Small intestine (tissue), 7 donors: ENCODE measurements at regions not wholly inside any gene's neighbourhood (a gene's known extent, or its start where the extent isn't known, plus 50 kb on each side); places are given as distances from the start of the nearest gene placed in this dataset.
A peak's percentile ranks its signal among the peaks of the same experiment; 100 is the strongest.

ENCODE experiments used
- DNase-seq, 2 donors: peaks; one replicate each; pipeline versions ENCODE4 v3.0.0 to v3.0.0-alpha.2; 2013
- FAIRE-seq: peaks from 2 replicates; lab custom pipeline; 2012; peaks lifted over from hg19 to GRCh38; lab: Jason Lieb, UNC
- H3K27ac ChIP-seq, 3 donors: one replicate each; pipeline ENCODE4 v1.5.1; 2013; ENCODE audit warnings: low read length in 2 of 3, mild to moderate bottlenecking in 2 of 3, control low read depth in 1 of 3, inconsistent platforms in 1 of 3, low read depth in 1 of 3, moderate library complexity in 1 of 3
- H3K27me3 ChIP-seq, 3 donors: one replicate each; pipeline ENCODE4 v1.6.1; 2013; ENCODE audit warnings: low read length in 3 of 3, inconsistent platforms in 1 of 3; ENCODE audit not compliant: control insufficient read depth in 3 of 3, insufficient read depth in 3 of 3
- H3K36me3 ChIP-seq, 3 donors: one replicate each; pipeline ENCODE4 v1.6.1; 2013; ENCODE audit warnings: low read length in 3 of 3, inconsistent platforms in 1 of 3, low read depth in 1 of 3, mild to moderate bottlenecking in 1 of 3, moderate library complexity in 1 of 3; ENCODE audit not compliant: control insufficient read depth in 3 of 3, insufficient read depth in 2 of 3
- H3K4me1 ChIP-seq, 3 donors: one replicate each; pipeline ENCODE4 v1.6.1; 2013; ENCODE audit warnings: low read length in 2 of 3, inconsistent platforms in 1 of 3, low read depth in 1 of 3, mild to moderate bottlenecking in 1 of 3, moderate library complexity in 1 of 3; ENCODE audit not compliant: control insufficient read depth in 3 of 3, insufficient read depth in 2 of 3
- H3K4me3 ChIP-seq, 3 donors: one replicate each; pipeline ENCODE4 v1.5.1; 2013; ENCODE audit warnings: low read length in 3 of 3, control low read depth in 1 of 3, inconsistent platforms in 1 of 3, low read depth in 1 of 3, mild to moderate bottlenecking in 1 of 3, moderate library complexity in 1 of 3
- H3K9me3 ChIP-seq, 2 donors: one replicate each; pipeline ENCODE4 v1.6.1; 2013; ENCODE audit warnings: low read depth in 1 of 2, low read length in 1 of 2; ENCODE audit not compliant: control insufficient read depth in 2 of 2, insufficient read depth in 1 of 2
- WGBS, 3 donors: extraction: QIAGEN DNeasy Blood & Tissue Kit; methylation state at CpG; one replicate each; pipeline ENCODE4 v1.1.7; 2013; 5-methylcytosine and 5-hydroxymethylcytosine counted together
- donor health status: healthy with polysubstance abuse.
- donor health status: control.
- donor health status: control.
- donor health status: Bipolar disorder and iron deficiency.
- donor health status: healthy.

GRCh38 chr15:62826561-62826960, 216.0 kb upstream of the TPM1 start:
- Histone ChIP-seq H3K9me3 (no peaks in the 10 kb centered on the region), H3K36me3 (peaks cover 0 to 23% (median 0%) of the 10 kb centered on the region in 3 donors), H3K4me1 (peaks cover 0 to 35% (median 0%) of the 10 kb centered on the region in 3 donors), H3K27ac (no peak overlapping the region), H3K27me3 (no peaks in the 10 kb centered on the region), H3K4me3 (no peak overlapping the region)
- DNase-seq (no peak), FAIRE-seq (no peak)
- 86 to 100% (median 96%) methylated on average over 1 of the region's 1 CpG for WGBS, 3 donors

GRCh38 chr15:62828364-62828763, 214.2 kb upstream of the TPM1 start:
- H3K27ac ChIP-seq, result no peak overlapping the region
- H3K4me3 ChIP-seq, result no peak overlapping the region
- no peak for DNase-seq

GRCh38 chr15:62832231-62832630, 210.3 kb upstream of the TPM1 start:
- peaks cover 0 to 31% (median 9%) of the 10 kb centered on the region in 3 donors for H3K36me3 ChIP-seq
- WGBS, 3 donors, result 76 to 100% (median 96%) methylated on average over 2 of the region's 2 CpGs
- H3K4me1 ChIP-seq, result peaks cover 0 to 11% (median 0%) of the 10 kb centered on the region in 3 donors
- no peaks in the 10 kb centered on the region for H3K27me3 ChIP-seq
- H3K27ac ChIP-seq, result no peak overlapping the region
- no peak for FAIRE-seq
- no peak for DNase-seq
- no peak overlapping the region for H3K4me3 ChIP-seq
- H3K9me3 ChIP-seq, result no peaks in the 10 kb centered on the region

More at GRCh38 chr15:62828364-62828763, 214.2 kb upstream of the TPM1 start:
- 78 to 84% (median 83%) methylated on average over 1 of the region's 1 CpG for WGBS, 3 donors
- peaks cover 0 to 20% (median 0%) of the 10 kb centered on the region in 3 donors for H3K36me3 ChIP-seq
- H3K4me1 ChIP-seq, result peaks cover 0 to 20% (median 0%) of the 10 kb centered on the region in 3 donors
- FAIRE-seq, result no peak
- H3K9me3 ChIP-seq, result no peaks in the 10 kb centered on the region
- H3K27me3 ChIP-seq, result no peaks in the 10 kb centered on the region

- FAIRE-seq, result no peak
- 86 to 96% (median 91%) methylated on average over 12 of the region's 12 CpGs for WGBS, 3 donors
- peaks cover 0 to 40% (median 9%) of the 10 kb centered on the region in 3 donors for H3K36me3 ChIP-seq
- H3K4me3 ChIP-seq, result no peak overlapping the region
- H3K4me1 ChIP-seq, result peaks cover 0 to 11% (median 0%) of the 10 kb centered on the region in 3 donors
- H3K9me3 ChIP-seq, result no peaks in the 10 kb centered on the region
- no peak overlapping the region for H3K27ac ChIP-seq
- DNase-seq, result no peak
- no peaks in the 10 kb centered on the region for H3K27me3 ChIP-seq
Observed at GRCh38 chr15:62833646-62834045, 208.9 kb upstream of the TPM1 start.

GRCh38 chr15:62834686-62835329, 207.7 kb upstream of the TPM1 start:
- no peak overlapping the region for H3K4me3 ChIP-seq
- no peaks in the 10 kb centered on the region for H3K27me3 ChIP-seq
- H3K4me1 ChIP-seq, result peaks cover 0 to 11% (median 0%) of the 10 kb centered on the region in 3 donors
- DNase-seq (peak; percentile 75 to 85), FAIRE-seq (no peak)
- peak overlapping the region in 2 of 3 donors; percentile 48 to 52 for H3K27ac ChIP-seq
- H3K9me3 ChIP-seq, result no peaks in the 10 kb centered on the region
- peaks cover 0 to 47% (median 11%) of the 10 kb centered on the region in 3 donors for H3K36me3 ChIP-seq
- 64 to 88% (median 65%) methylated on average over 7 of the region's 7 CpGs for WGBS, 3 donors

- Histone ChIP-seq H3K4me1 (peaks cover 0 to 11% (median 0%) of the 10 kb centered on the region in 3 donors), H3K4me3 (no peak overlapping the region), H3K27ac (peak overlapping the region in 2 of 3 donors; percentile 36 to 52), H3K27me3 (no peaks in the 10 kb centered on the region), H3K9me3 (no peaks in the 10 kb centered on the region), H3K36me3 (peaks cover 0 to 48% (median 11%) of the 10 kb centered on the region in 3 donors)
- DNase-seq (no peak), FAIRE-seq (no peak)
- WGBS, 3 donors, result 74 to 86% (median 80%) methylated on average over 8 of the region's 8 CpGs
Observed at GRCh38 chr15:62835351-62835750, 207.2 kb upstream of the TPM1 start.

- FAIRE-seq (no peak), DNase-seq (no peak)
- Histone ChIP-seq H3K27me3 (no peaks in the 10 kb centered on the region), H3K4me3 (no peak overlapping the region), H3K9me3 (no peaks in the 10 kb centered on the region), H3K27ac (no peak overlapping the region), H3K36me3 (peaks cover 0 to 51% (median 11%) of the 10 kb centered on the region in 3 donors), H3K4me1 (peaks cover 0 to 11% (median 0%) of the 10 kb centered on the region in 3 donors)
- WGBS, 3 donors, result 95 to 98% (median 98%) methylated on average over 16 of the region's 16 CpGs
Observed at GRCh38 chr15:62835762-62836161, 206.8 kb upstream of the TPM1 start.

- H3K36me3 ChIP-seq, result peaks cover 0 to 74% (median 11%) of the 10 kb centered on the region in 3 donors
Observed at GRCh38 chr15:62840526-62841268, 201.8 kb upstream of the TPM1 start.

More at GRCh38 chr15:62840526-62841268, 201.8 kb upstream of the TPM1 start:
- H3K27ac ChIP-seq, result no peak overlapping the region
- no peak for DNase-seq
- H3K9me3 ChIP-seq, result no peaks in the 10 kb centered on the region
- no peak for FAIRE-seq
- no peak overlapping the region for H3K4me3 ChIP-seq
- H3K27me3 ChIP-seq, result no peaks in the 10 kb centered on the region
- peaks cover 0 to 5% (median 0%) of the 10 kb centered on the region in 3 donors for H3K4me1 ChIP-seq
- 91 to 93% (median 92%) methylated on average over 22 of the region's 22 CpGs for WGBS, 3 donors
